CD1c-positive myeloid dendritic cell (primary cell): ENCODE measurements at regions not wholly inside any gene's neighbourhood (a gene's known extent, or its start where the extent isn't known, plus 50 kb on each side); places are given as distances from the start of the nearest gene placed in this dataset.
"Not testable (repeated sequence)": the region's sequence is repeated elsewhere in the genome, so short reads cannot be mapped to it uniquely, and the experiment has no call there.

Source experiments
- DNase-seq: peaks from one replicate; pipeline ENCODE4 v3.0.0-alpha.2; 2016; ENCODE audit errors: extremely low spot score

DNA sequence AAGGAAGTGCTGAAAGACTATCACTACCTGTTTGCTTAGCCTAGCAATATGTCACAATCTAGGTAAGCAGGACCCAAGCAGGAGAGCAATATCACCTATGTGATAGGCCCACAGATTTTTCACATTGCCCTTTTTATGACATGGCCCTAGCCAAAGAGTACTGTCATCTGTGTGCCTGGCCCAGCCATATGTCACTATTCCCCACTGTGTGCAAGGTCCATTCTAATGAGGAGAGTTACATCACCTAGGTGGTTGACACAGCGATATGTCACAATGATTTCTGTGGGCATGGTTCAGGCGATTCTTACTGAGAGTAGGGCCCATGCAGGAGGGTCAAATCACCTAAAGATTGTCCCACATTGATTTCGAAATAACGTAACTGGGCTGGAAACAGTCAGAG is 967.7 kb upstream of the AMELY start:
- DNase-seq = no peak

GRCh38 chrY:7878719-7879118 is 967.2 kb upstream of the AMELY start:
- DNase-seq = no peak

DNA sequence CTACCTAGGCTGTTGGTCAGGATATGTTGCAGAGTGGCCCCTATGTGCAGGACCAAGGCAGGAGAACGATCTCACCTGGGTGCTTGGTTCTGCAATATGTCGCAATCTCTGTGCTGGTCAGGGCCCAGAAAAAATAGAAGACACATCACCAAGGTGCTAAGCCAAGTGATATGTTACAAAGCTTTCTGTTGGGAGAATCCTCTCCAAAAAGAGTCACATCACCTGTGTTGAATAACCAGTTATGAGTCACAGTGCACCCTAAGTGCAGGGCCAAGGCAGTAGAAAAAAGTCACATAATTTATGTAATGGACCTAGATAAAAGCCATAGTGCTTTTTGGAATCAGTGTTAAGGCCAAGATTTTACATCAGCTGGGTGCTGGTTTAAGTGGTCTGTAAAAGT is 965.9 kb upstream of the AMELY start:
- DNase-seq = no peak

DNA sequence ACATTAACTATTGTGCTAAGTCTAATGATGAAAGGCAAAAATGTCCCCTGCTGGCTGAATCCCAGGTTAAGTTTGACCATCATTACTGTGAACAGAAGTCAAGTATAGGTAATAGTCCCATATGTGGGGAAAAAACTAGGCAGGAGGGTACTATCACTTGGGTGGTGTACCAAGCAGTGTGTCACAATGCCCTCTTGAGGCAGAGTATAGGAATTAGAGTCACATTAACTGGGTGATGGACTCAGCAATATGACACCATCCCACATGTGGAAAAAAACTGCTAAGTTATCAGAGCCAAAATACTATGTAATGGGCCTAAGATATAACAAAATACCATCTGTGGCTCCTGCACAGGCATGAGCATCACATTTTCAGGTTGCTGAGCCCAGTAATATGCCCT is 962.5 kb upstream of the AMELY start:
- DNase-seq = peak; percentile 11

GRCh38 chrY:7871304-7871932 is 959.9 kb upstream of the AMELY start:
- DNase-seq = no peak

- no peak for DNase-seq
Measured at GRCh38 chrY:7866976-7867375, 955.4 kb upstream of the AMELY start.

- DNase-seq = no peak
Measured at GRCh38 chrY:7860781-7861614, 949.4 kb upstream of the AMELY start.

- DNase-seq = no peak
Measured at GRCh38 chrY:7850191-7850590, 938.6 kb upstream of the AMELY start.

DNA sequence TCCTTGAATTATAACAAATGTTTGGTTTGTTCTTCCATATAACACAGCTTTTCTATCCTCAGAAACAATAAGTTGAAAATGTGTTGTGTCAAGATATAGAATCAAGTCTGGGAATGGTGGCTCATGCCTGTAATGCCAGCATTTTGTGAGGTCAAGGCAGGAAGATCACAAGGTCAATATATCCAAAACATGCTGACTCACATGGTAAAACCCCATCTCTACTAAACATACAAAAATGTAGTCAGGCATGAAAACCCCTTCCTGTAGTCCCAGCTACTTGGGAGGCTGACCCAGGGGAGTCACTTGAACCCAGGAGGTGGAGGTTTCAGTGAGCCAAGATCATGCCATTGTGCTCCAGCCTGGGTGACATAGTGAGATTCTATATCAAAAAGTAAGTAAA is 934.2 kb upstream of the AMELY start:
- no peak for DNase-seq

GRCh38 chrY:7837046-7837445 is 925.5 kb upstream of the AMELY start:
- DNase-seq = no peak

- no peak for DNase-seq
Measured at GRCh38 chrY:7836366-7836765, 924.8 kb upstream of the AMELY start.

DNA sequence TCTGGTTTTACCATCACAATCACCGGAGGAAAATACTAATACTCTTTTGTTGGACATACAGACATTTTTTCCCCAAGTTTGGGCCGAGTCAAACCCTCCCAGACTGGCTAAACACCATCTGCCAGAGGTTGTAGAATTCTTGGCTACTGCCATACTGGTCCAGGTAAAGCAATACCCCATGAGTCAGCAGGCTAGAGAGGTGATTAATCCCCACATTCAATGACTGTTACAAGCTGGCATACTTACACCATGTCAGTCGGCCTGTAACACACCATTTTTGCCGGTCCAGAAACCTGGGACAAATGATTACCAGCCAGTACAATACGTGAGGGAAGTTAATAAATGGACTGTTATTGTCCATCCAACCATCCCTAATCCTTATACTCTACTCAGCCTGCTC is 923.9 kb upstream of the AMELY start:
- no peak for DNase-seq

GRCh38 chrY:7834284-7834683 is 922.7 kb upstream of the AMELY start:
- no peak for DNase-seq

- DNase-seq = not testable (repeated sequence)
Measured at GRCh38 chrY:7830881-7831280, 919.3 kb upstream of the AMELY start.

- DNase-seq = no peak
Measured at GRCh38 chrY:7826533-7826932, 915.0 kb upstream of the AMELY start.

DNA sequence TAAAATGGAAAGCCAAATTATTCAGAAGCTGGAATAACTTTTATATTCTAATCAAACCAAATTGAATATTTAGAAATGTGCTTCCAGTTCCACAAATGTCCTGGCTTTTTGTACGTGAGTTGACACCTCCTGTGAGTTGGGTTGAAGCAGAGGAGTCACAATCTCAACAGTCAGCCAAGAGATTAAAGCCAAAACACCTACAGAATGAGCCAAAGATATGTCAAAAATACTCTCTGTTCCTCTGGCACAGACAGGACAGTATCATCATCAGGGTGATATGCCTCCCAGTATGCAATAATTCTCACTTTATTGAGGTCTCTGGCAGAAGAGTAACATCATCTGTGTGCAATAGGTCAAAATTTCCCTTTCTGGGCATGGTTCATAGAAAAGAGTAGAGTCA is 914.3 kb upstream of the AMELY start:
- no peak for DNase-seq

- DNase-seq = no peak
Measured at GRCh38 chrY:7821295-7822035, 909.9 kb upstream of the AMELY start.

GRCh38 chrY:7818924-7819323 is 907.4 kb upstream of the AMELY start:
- DNase-seq = no peak

DNA sequence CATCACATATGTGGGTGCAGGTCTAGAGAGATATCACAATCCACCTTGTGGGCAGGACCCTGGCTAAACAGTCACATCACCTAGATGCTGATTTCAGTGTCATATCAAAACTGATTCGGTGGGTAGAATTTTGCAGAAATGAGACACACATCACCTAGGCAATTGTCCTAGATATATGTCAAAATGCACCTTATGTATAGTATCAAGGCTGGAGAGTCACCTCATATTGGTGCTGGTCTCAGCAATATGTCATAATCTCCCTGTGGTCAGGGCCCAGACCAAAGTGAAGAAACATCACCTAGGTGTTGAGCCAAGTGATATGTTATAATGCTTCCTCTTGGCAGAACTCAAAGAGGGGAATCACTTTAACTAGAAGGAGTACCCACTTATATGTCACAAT is 905.0 kb upstream of the AMELY start:
- DNase-seq = no peak

DNA sequence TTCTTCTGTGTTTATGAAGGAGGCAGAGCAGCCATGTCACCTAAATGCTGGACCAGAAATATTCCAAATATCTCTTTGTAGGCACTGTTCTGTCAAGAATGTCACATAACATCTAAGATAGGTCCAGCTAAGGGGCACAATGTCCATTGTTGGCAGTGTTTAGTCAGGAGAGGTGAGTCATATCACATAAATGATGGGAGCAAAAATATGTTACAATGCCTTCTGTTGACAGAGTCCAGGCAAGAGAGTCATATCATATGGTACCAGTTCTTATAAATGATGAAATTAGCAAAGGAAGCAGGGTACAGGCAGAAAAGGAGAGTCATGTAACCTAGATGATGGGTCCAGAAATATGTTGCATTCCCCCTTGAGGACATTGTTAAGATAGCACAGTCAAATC is 904.4 kb upstream of the AMELY start:
- no peak for DNase-seq

DNA sequence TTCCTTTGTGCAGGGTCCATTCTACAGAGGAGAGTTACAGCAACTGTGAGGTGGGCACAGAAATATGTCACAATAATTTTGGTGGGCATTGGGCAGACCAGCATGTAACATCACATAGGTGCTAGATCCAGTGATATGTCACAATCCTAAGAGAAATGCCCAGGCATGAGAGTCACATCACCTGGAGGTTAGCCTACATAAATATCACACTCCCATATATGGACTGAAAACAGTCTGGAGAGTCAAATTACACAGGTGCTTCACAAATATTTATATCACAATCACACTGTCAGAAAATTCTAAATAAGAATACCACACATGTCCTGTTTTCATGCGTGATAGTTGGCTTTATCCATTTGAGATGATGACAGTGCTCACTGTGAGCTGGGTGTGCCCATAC is 903.7 kb upstream of the AMELY start:
- DNase-seq = no peak

DNA sequence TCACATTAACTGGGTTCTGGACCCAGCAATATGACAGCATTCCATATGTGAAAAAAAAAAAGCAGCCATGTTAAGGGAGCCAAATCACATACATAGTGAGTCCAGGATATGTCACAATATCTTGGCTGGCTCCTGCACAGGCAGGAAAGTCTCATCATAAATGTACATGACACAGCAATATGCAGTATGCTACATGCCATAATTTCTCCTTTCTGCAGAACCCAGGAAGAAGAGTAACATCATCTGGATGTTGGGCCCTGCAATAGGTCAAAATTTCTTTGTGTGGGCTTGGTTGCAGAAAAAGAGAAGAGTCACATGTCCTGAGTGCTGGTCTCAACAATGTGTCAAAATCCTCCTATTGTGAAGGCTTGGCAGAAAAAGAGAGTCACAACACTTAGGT is 902.8 kb upstream of the AMELY start:
- peak; percentile 58 for DNase-seq

DNA sequence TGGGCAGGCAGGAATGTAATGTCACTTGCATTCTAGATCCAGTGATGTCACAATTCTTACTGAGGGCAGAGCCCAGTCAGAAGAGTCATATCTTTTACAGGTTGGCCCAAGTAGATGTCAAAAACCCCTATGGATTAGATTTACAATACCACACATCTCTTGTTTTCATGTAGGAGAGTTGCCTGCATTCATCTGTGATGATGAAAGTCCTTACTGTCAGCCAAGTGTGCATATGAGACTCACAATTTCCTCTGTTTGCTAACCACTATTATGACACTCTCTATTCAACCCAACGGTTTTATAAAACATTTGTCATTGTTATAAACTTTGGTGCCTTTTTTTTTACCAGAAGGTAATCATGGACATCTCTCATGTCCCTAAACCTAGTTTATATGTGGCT is 898.8 kb upstream of the AMELY start:
- no peak for DNase-seq
